RWPE1 (cell line): ENCODE measurements at regions not wholly inside any gene's neighbourhood (a gene's known extent, or its start where the extent isn't known, plus 50 kb on each side); places are given as distances from the start of the nearest gene placed in this dataset.
"Not testable (repeated sequence)": the region's sequence is repeated elsewhere in the genome, so short reads cannot be mapped to it uniquely, and the experiment has no call there.

Experiments used
- CTCF ChIA-PET: fragments of 350-600 bp; sonication (Branson Sonifier 250); formaldehyde crosslinking; extraction: SDS; loops from one replicate; lab custom pipeline; 2021; lab: Yijun Ruan, JAX
- POLR2A ChIA-PET: fragments of 400-600 bp; formaldehyde crosslinking; extraction: SDS; loops from one replicate; lab custom pipeline; 2020; ENCODE audit warnings: antibody characterized with exemption; ENCODE audit not compliant: low non-redundant PET; lab: Yijun Ruan, JAX
- DNase-seq: peaks from one replicate; pipeline ENCODE4 v3.0.0; 2012; ENCODE audit warnings: low spot score
- H3K27ac ChIP-seq: fragments of 450-650 bp; 2 replicates; pipeline ENCODE4 v1.5.1; 2017
- TF ChIP-seq, protein P1 (sequence below): fragments of 450-650 bp; conservative IDR thresholded peaks from 2 replicates; pipeline ENCODE4 v1.5.1; 2017; ENCODE audit warnings: low read depth, mild to moderate bottlenecking

DNA sequence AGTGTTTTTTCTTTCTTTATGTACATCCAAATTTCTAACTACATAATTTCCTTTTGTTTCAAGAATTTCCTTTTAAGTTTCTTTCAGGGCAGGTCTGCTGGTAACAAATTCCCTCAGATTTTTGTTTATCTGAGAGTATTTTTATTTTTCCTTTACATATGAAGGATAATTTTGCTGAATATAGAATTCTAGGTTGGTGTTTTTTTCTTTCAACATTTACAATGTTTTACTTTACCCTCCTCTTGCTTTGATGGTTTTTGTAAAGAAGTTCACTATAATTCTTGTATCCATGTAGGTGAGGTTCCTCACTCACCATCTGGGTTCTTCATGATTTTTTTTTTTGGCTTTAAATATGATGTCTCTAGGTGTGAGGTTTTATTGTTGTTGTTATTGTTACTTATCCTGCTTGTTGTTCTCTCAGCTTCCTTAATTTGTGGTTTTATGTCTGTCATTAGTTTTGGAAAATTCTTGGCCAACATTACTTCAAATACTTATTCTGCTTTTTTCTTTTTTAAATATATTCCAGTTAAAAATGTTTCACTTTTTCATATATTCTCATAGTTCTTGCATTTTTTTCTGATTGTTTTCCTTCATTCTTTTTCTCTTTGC lies 580.1 kb upstream of the CITED2 start:
- DNase-seq, result no peak
- no peak overlapping the region for H3K27ac ChIP-seq
- ChIA-PET POLR2A (no interaction called here), CTCF (no interaction called here)
- TF ChIP-seq, protein P1, sequence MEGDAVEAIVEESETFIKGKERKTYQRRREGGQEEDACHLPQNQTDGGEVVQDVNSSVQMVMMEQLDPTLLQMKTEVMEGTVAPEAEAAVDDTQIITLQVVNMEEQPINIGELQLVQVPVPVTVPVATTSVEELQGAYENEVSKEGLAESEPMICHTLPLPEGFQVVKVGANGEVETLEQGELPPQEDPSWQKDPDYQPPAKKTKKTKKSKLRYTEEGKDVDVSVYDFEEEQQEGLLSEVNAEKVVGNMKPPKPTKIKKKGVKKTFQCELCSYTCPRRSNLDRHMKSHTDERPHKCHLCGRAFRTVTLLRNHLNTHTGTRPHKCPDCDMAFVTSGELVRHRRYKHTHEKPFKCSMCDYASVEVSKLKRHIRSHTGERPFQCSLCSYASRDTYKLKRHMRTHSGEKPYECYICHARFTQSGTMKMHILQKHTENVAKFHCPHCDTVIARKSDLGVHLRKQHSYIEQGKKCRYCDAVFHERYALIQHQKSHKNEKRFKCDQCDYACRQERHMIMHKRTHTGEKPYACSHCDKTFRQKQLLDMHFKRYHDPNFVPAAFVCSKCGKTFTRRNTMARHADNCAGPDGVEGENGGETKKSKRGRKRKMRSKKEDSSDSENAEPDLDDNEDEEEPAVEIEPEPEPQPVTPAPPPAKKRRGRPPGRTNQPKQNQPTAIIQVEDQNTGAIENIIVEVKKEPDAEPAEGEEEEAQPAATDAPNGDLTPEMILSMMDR, result no peak

DNA sequence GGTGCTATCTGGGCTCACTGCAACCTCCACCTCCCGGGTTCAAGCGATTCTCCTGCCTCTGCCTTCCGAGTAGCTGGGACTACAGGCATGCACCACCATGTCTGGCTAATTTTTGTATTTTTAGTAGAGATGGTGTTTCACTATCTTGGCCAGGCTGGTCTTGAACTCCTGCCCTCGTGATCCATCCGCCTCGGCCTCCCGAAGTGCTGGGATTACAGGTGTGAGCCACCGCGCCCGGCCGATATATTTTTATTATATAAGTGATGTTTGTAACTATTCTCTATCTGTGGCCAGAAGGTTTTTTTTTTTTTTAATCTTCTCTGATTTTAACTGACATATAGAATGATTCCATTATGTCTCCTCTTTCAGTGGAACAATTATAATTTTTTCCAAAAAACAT lies 579.3 kb upstream of the CITED2 start:
- POLR2A ChIA-PET, H3K27ac ChIP-seq, DNase-seq, CTCF ChIA-PET: not testable (repeated sequence)

DNA sequence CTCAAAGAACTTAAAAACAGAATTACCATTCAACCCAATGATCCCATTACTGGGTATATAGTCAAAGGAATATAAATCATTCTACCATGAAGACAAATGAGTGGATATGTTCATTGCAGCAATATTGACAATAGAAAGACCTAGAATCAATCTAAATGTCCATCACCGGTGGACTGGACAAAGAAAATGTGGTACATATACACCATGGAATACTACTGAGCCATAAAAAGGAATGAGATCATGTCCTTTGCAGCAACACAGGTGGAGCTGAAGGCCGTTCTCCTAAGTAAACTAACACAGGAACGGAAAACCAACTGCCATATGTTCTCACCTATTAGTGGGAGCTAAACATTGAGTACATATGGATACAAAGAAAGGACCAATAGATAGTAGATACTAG lies 576.7 kb upstream of the CITED2 start:
- ChIA-PET POLR2A (no interaction called here), CTCF (no interaction called here)
- DNase-seq, result no peak
- TF ChIP-seq, protein P1, result no peak
- H3K27ac ChIP-seq, result no peak overlapping the region

DNA sequence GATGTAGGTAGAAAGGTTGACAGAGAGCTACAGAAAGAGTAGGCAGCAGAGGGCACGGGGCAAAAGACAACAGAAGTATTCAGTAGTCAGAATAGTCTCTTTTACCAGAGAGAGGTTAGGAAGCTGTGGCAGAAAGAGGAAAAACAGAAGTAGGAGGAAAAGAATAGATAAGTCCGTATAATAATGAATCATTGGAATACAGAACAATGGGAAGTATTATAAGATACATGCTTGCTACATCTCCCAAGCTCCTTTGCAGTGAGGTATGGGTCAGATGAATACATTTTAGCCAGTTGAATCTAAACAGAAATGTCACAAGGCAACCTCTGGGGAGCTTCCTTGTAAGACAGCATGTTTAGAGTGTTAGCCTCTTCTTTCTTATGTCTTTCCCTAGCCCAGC lies 570.5 kb upstream of the CITED2 start:
- TF ChIP-seq, protein P1, result no peak
- no peak overlapping the region for H3K27ac ChIP-seq
- ChIA-PET POLR2A (no interaction called here), CTCF (no interaction called here)
- no peak for DNase-seq

DNA sequence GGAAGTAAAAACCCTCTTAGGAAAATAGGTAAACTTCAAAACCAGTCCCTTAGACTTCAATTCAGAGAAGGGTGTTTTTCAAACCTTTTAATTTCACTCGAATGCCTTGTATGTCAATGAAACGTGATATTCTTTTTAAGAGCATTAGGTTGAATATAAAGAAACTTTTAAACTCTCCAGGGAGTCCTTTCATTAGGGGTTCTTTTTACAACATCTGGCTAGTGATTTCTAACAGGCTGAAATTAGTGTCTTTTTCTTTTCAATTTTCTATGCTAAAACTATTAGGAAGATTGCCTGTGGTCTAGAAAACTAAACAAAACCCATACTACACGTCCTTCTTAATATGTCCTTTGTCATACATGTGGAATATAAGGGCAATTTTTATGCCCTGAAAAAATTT lies 569.7 kb upstream of the CITED2 start:
- H3K27ac ChIP-seq, result no peak overlapping the region

DNA sequence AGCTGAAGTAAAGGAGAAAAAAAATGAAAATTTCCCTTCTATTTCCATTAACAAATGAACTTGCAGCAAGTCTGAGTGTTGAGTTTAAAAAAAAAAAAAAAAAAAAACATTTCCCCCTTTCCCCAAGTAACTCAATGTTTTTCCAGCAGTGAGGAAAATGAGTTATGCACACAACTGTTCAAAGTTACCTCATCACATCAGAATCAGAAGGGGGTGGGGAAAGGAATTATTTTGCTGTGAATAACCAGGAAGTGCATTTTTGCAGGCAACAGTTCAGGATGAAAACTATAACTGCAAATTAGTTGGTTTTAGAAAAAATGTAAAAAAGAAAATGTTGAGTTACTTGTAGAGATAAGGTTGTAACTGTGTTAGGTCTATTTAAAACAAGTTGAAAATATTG lies 568.9 kb upstream of the CITED2 start:
- peak; percentile 56 for DNase-seq
- TF ChIP-seq, protein P1, result no peak
- POLR2A ChIA-PET, result no interaction called here
- H3K27ac ChIP-seq, result no peak overlapping the region
- CTCF ChIA-PET, result no interaction called here

More for the DNA sequence above, 569.7 kb upstream of the CITED2 start:
- CTCF ChIA-PET, result interaction anchor here (0.6 kb wide), 1 partner anchor 15 kb away, joined by 4 read pairs; no protein-coding TSS in a partner anchor
- no peak for DNase-seq
- TF ChIP-seq, protein P1, result no peak
- POLR2A ChIA-PET, result no interaction called here

DNA sequence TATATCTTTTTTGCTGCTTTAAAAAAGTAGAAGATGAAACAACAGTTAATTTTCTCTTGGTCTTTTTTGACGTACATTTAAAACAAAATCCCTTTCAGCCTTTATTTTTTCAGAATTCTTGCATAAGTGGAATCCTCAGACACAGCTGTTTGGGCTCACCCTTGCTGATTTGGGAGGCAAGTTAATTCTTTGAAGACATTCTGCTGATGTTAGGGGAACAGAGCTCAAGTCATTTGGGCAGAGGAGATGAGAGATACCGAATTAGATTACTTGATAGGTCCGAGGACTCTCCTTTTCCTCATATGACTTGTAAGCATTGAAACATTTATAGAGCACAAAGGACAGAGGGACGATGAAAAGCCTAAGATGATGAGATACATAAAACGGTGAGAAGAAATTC lies 567.9 kb upstream of the CITED2 start:
- ChIA-PET POLR2A (no interaction called here), CTCF (no interaction called here)
- no peak overlapping the region for H3K27ac ChIP-seq
- DNase-seq, result no peak
- TF ChIP-seq, protein P1, result no peak
